CD14-positive monocyte (primary cell): ENCODE measurements at regions not wholly inside any gene's neighbourhood (a gene's known extent, or its start where the extent isn't known, plus 50 kb on each side); places are given as distances from the start of the nearest gene placed in this dataset.

Experiments used
- DNase-seq, 3 donors: peaks; one replicate each; pipeline ENCODE4 v3.0.0-alpha.2; 2011 to 2022
- H2AFZ ChIP-seq: 2 replicates; pipeline ENCODE4 v1.6.0; 2012; ENCODE audit warnings: mild to moderate bottlenecking, low read depth, low read length, inconsistent platforms; ENCODE audit not compliant: insufficient read depth, poor library complexity, severe bottlenecking
- H3K27ac ChIP-seq, 2 donors: 1 replicate in 1 of 2; 2 replicates in 1 of 2; pipeline ENCODE4 v1.5.1; 2012 to 2013; ENCODE audit warnings: low read length in 2 of 2, control low read depth in 1 of 2, inconsistent platforms in 1 of 2, low read depth in 1 of 2, mild to moderate bottlenecking in 1 of 2
- H3K27me3 ChIP-seq, 2 donors: one replicate each; pipeline versions ENCODE4 v1.6.0 to v1.6.1; 2011 to 2013; ENCODE audit warnings: low read length in 2 of 2; ENCODE audit not compliant: control insufficient read depth in 2 of 2, insufficient read depth in 2 of 2
- H3K36me3 ChIP-seq, 2 donors: replicated peaks in 1 of 2; 1 replicate in 1 of 2; 2 replicates in 1 of 2; pipeline versions ENCODE4 v1.5.1 to v1.6.1; 2012 to 2013; ENCODE audit warnings: low read length in 2 of 2, control low read depth in 1 of 2, inconsistent platforms in 1 of 2, mild to moderate bottlenecking in 1 of 2; ENCODE audit not compliant: insufficient read depth in 2 of 2, control insufficient read depth in 1 of 2
- H3K4me1 ChIP-seq, 2 donors: 1 replicate in 1 of 2; 2 replicates in 1 of 2; pipeline versions ENCODE4 v1.5.1 to v1.6.1; 2012 to 2013; ENCODE audit warnings: low read length in 2 of 2, control low read depth in 1 of 2, inconsistent platforms in 1 of 2, mild to moderate bottlenecking in 1 of 2, moderate library complexity in 1 of 2; ENCODE audit not compliant: insufficient read depth in 2 of 2, control insufficient read depth in 1 of 2
- H3K4me2 ChIP-seq: replicated peaks from 2 replicates; pipeline ENCODE3; 2012; ENCODE audit warnings: low read length, moderate library complexity, mild to moderate bottlenecking; ENCODE audit not compliant: poor library complexity, severe bottlenecking; ENCODE audit errors: extremely low read depth
- H3K4me3 ChIP-seq, 3 experiments: fragments of 200-600 bp in 1 of 3; sonication (generic) in 1 of 3; replicated peaks in 1 of 3; 1 replicate in 2 of 3; 2 replicates in 1 of 3; pipeline ENCODE4 v1.5.1; 2011 to 2013; ENCODE audit warnings: low read length in 3 of 3, mild to moderate bottlenecking in 3 of 3, control low read depth in 2 of 3, low read depth in 2 of 3, inconsistent platforms in 1 of 3, moderate library complexity in 1 of 3
- H3K79me2 ChIP-seq: 2 replicates; pipeline ENCODE4 v1.6.0; 2012; ENCODE audit warnings: mild to moderate bottlenecking, control low read depth, inconsistent platforms, low read length, moderate library complexity; ENCODE audit not compliant: insufficient read depth
- H3K9ac ChIP-seq: 2 replicates; pipeline ENCODE4 v1.6.0; 2017; ENCODE audit warnings: low read length, mild to moderate bottlenecking; ENCODE audit not compliant: insufficient read depth, poor library complexity, severe bottlenecking
- H3K9me3 ChIP-seq, 2 donors: replicated peaks in 1 of 2; 1 replicate in 1 of 2; 2 replicates in 1 of 2; pipeline versions ENCODE4 v1.5.1 to v1.6.1; 2012 to 2013; ENCODE audit warnings: low read length in 2 of 2, control low read depth in 1 of 2; ENCODE audit not compliant: control insufficient read depth in 1 of 2, insufficient read depth in 1 of 2
- H4K20me1 ChIP-seq: 2 replicates; pipeline ENCODE4 v1.6.0; 2012; ENCODE audit warnings: mild to moderate bottlenecking, low read length, control low read depth, moderate library complexity; ENCODE audit not compliant: insufficient read depth
- H3K27ac Mint-ChIP-seq, 7 donors: one replicate each; pipeline ENCODE4 v1.8.0; 2020; ENCODE audit warnings: mild to moderate bottlenecking in 7 of 7, mixed read lengths in 7 of 7, moderate library complexity in 6 of 7, inconsistent platforms in 2 of 7
- H3K27me3 Mint-ChIP-seq, 3 donors: one replicate each; pipeline ENCODE4 v1.8.0; 2021 to 2022; ENCODE audit warnings: low read depth in 3 of 3, mild to moderate bottlenecking in 3 of 3, mixed read lengths in 3 of 3, moderate library complexity in 3 of 3, inconsistent platforms in 1 of 3
- H3K36me3 Mint-ChIP-seq, 2 donors: one replicate each; pipeline ENCODE4 v1.8.0; 2020; ENCODE audit warnings: mixed read lengths in 2 of 2, inconsistent platforms in 1 of 2, mild to moderate bottlenecking in 1 of 2
- H3K4me1 Mint-ChIP-seq: one replicate; pipeline ENCODE4 v1.8.0; 2020; ENCODE audit warnings: mild to moderate bottlenecking, mixed read lengths
- H3K4me3 Mint-ChIP-seq, 2 donors: one replicate each; pipeline ENCODE4 v1.8.0; 2020; ENCODE audit warnings: mild to moderate bottlenecking in 2 of 2, mixed read lengths in 2 of 2, moderate library complexity in 1 of 2
- H3K9me3 Mint-ChIP-seq, 7 donors: one replicate each; pipeline ENCODE4 v1.8.0; 2020 to 2022; ENCODE audit warnings: mixed read lengths in 7 of 7, mild to moderate bottlenecking in 6 of 7, moderate library complexity in 6 of 7, inconsistent platforms in 2 of 7
- WGBS: methylation state at CpG from one replicate; pipeline ENCODE4 v1.1.5; 2013; ENCODE audit warnings: missing lambda C conversion rate; ENCODE audit not compliant: insufficient coverage; 5-methylcytosine and 5-hydroxymethylcytosine counted together
- intact Hi-C, 2 donors: fragments of 100-400 bp; cut with micrococcal nuclease; formaldehyde crosslinking; loops; one replicate each; pipeline versions ENCODE4 v1.15.0 to v1.15.1; 2023
- TF ChIP-seq, protein P1 (sequence below): fragments of 200-600 bp; IDR thresholded peaks from one replicate; pipeline ENCODE4 v1.8.0; 2022; ENCODE audit warnings: antibody characterized with exemption, mild to moderate bottlenecking

DNA sequence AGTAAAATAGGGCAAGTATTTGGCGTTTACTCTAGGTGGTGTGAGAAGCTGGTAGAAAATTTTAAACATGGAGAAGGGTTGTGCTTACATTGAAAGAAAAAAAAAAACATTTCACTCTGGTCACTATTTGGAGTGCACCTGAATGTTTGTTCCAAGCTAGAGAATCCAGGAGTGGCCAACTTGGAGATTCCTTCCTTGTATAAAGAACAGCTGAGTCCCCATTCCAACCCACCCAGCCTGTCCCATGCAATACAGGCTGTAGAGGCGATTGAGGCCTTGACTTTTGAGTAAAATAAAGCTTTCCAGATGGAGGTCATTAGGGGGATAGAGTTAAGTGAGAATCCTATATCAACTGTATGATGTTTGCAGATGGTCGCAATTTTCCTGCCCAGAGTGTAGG, 203.8 kb upstream of the SYT4 start:
- no peaks in the 10 kb centered on the region for H3K36me3 ChIP-seq
- Mint-ChIP-seq H3K36me3 (no peaks in the 10 kb centered on the region), H3K27me3 (peaks cover 0 to 1% (median 0%) of the 10 kb centered on the region in 3 donors), H3K4me1 (no peaks in the 10 kb centered on the region), H3K9me3 (peaks cover 0 to 9% (median 4%) of the 10 kb centered on the region in 7 donors), H3K27ac (no peak overlapping the region), H3K4me3 (no peak overlapping the region)
- H3K27ac ChIP-seq: no peak overlapping the region
- intact Hi-C loops: no loop called here
- TF ChIP-seq, protein P1, sequence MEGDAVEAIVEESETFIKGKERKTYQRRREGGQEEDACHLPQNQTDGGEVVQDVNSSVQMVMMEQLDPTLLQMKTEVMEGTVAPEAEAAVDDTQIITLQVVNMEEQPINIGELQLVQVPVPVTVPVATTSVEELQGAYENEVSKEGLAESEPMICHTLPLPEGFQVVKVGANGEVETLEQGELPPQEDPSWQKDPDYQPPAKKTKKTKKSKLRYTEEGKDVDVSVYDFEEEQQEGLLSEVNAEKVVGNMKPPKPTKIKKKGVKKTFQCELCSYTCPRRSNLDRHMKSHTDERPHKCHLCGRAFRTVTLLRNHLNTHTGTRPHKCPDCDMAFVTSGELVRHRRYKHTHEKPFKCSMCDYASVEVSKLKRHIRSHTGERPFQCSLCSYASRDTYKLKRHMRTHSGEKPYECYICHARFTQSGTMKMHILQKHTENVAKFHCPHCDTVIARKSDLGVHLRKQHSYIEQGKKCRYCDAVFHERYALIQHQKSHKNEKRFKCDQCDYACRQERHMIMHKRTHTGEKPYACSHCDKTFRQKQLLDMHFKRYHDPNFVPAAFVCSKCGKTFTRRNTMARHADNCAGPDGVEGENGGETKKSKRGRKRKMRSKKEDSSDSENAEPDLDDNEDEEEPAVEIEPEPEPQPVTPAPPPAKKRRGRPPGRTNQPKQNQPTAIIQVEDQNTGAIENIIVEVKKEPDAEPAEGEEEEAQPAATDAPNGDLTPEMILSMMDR: no peak
- no peaks in the 10 kb centered on the region for H3K27me3 ChIP-seq
- H3K4me1 ChIP-seq: no peaks in the 10 kb centered on the region
- H3K9me3 ChIP-seq: peaks cover 11 to 18% of the 10 kb centered on the region in 2 donors
- no peak overlapping the region for H3K4me2 ChIP-seq
- WGBS: 71% methylated on average over 1 of the region's 3 CpGs
- no peaks in the 10 kb centered on the region for H4K20me1 ChIP-seq
- H2AFZ ChIP-seq: no peak overlapping the region
- no peak overlapping the region for H3K4me3 ChIP-seq
- H3K9ac ChIP-seq: no peak overlapping the region
- H3K79me2 ChIP-seq: no peaks in the 10 kb centered on the region
- DNase-seq: no peak

DNA sequence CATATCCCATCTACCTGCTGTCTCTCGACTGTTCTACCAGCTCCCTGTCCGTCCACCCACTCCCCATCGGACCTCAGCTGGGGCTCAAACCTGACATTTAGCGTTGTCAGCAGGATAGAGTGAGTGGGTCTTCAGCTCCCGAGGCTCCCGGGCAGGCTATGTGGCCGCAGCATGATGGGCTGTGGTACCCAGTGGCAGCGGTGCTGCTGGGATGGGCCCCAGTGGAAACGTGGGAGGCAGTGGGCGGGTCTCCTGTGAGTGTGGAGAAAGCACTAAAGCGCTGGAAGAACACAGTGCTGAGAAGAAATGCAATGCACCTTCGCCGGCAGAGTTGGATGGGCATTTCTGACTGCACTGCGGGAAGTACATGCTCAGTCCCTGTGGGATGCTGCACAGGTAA, 204.8 kb upstream of the SYT4 start:
- Histone ChIP-seq H3K4me1 (no peaks in the 10 kb centered on the region), H3K4me2 (no peak overlapping the region), H3K9me3 (peaks cover 20 to 27% of the 10 kb centered on the region in 2 donors), H3K27ac (no peak overlapping the region), H4K20me1 (no peaks in the 10 kb centered on the region), H3K9ac (no peak overlapping the region), H3K27me3 (no peaks in the 10 kb centered on the region), H3K36me3 (no peaks in the 10 kb centered on the region), H3K4me3 (no peak overlapping the region), H2AFZ (no peak overlapping the region), H3K79me2 (no peaks in the 10 kb centered on the region)
- WGBS: 88% methylated on average over 12 of the region's 14 CpGs
- Mint-ChIP-seq H3K36me3 (no peaks in the 10 kb centered on the region), H3K27me3 (peaks cover 0 to 1% (median 0%) of the 10 kb centered on the region in 3 donors), H3K4me1 (no peaks in the 10 kb centered on the region), H3K9me3 (peaks cover 0 to 16% (median 6%) of the 10 kb centered on the region in 7 donors), H3K27ac (no peak overlapping the region), H3K4me3 (no peak overlapping the region)
- intact Hi-C loops: no loop called here
- TF ChIP-seq, protein P1: no peak
- no peak for DNase-seq
